HG02588 (cell line): ENCODE measurements at regions not wholly inside any gene's neighbourhood (a gene's known extent, or its start where the extent isn't known, plus 50 kb on each side); places are given as distances from the start of the nearest gene placed in this dataset.
"Not testable (repeated sequence)": the region's sequence is repeated elsewhere in the genome, so short reads cannot be mapped to it uniquely, and the experiment has no call there.

ENCODE experiments used
- ATAC-seq: cut with Tn5 transposase; IDR thresholded peaks from one replicate; pipeline ENCODE4 v1.9.1; 2021; ENCODE audit warnings: mild to moderate bottlenecking, moderate library complexity; ENCODE audit not compliant: unreplicated experiment

DNA sequence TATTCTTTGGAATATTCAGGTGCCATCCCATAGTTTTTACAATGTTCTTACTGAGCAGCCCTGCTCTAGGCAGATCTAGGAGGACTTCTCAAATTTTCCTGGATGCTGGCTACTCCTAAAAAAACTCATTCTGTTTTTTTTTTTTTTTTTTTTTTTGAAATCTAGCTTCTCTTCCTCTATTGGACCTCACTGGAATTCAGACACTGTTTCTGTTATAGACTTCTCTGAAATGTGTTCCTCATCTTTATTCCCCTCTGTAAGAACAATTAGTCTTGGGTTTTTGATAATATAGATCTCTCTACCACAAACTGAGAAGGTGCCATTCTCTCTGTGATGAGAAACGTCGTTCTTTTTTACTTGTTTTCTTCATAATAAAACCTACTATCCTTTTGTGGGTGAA is 115.3 kb upstream of the CCND2 start:
- no peak for ATAC-seq

DNA sequence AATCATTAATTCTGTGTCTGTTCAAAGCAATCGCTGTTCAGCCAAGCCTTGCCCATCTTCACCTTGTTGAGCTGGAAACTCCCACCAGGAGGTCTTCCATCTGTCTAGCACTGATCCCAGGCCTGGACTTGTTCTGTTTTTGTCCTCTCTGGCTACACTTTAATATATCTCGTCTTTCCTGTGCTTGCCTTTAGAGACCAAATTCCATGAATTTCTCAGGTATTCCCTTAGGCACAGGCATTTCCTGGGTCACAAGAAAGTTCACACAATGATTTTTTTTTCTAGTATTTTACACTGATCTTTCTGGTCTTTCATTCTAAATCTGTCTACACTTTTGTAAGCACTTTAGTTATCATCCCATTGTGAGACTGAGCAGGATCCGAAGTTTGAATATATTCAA is 116.4 kb upstream of the CCND2 start:
- no peak for ATAC-seq

DNA sequence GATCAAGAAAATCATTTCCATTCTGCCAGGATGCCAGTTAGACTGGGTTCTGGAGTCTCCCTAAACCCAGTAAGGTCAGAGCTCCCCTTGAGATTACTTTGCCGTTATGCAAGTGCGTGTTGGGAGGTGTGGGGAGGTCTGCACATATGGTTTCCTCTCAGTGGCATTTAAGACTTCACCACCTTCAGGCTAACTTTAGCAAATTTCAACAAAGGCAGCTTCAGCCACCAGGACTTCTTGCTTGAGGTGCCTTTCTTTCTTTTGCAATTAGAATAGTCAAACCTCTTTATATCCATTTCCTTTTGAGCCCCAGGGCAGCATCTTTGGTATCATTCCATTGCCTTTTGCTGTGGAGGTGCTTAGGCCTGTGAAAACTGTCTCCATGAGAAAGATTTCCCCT is 117.2 kb upstream of the CCND2 start:
- no peak for ATAC-seq

DNA sequence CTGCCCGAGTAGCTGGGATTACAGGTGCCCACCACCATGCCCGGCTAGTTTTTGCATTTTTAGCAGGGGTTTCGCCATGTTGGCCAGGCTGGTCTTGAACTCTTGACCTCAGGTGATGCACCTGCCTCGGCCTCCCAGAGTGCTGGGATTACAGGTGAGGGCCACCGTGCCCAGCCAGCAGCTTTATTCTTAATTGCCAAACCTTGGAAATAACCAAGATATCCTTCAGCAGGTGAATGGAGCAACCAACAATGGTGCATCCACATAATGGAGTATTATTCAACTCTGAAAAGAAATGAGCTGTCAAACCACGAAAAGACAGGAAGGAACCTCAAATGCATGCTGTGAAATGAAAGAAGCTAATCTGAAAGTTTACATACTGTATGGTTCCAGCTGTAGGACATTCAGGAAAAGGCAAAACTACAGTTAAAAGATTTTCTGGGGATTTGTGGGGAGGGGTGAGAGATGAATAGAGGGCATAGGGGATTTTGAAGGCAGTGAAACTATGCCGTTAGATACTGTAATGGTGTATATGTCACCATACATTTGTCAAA is 118.8 kb upstream of the CCND2 start:
- ATAC-seq = no peak

DNA sequence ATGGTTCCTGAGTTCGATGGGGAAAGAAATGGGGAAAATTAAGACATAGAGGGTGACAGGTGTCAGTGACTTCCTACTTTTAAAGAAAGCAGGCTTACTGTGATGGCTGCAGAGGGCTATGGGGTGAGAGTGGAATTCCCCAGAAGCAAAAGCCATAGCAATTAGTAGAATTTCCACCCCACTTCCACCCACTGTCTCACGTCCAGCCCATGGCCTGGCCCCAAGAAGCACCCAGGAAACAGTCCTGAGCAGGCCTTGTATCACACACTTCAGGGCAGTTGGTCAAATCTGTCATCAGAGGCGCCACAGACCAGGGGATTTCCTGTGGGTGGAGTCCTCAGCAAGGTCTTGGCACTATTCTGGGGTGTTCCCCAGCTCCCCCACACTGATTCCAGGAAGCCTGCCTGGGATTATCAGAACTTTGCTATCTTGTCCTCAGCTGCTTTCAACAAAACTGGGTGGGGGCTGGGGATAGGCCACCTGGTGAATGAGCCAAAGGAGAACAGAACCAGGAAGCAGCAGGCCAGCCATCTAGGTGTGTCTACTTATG is 120.1 kb upstream of the CCND2 start:
- ATAC-seq = peak; percentile 76

DNA sequence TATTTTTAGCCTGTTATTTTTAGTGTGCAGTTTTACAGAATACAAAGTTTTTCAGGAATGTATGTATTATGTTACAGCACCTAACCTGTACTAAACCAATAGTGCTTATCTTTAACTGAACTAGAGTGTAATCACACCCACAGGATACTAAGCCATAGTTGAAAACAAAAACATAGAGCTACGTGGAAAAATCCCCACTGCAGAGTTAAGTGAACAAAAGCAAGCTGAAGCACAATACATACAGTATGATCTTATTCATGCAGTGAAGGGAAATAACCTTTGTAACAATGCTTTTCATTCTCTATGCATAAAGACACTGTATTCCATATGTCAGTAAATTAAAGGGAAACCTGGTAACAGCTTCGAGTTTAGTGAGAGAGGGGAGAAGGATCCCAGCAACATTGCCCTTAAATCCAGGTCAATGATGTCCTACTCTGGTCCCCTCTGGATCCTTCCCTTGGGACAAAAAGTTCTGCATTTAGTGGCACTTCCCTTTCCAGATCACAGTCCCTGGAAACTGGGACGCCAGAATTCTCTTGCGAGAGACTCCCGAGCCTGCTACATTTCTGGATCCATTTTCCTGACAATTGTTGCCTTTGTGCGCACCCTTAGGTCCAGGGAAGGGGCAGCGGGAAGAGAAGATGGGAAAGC is 121.3 kb upstream of the CCND2 start:
- ATAC-seq = no peak

DNA sequence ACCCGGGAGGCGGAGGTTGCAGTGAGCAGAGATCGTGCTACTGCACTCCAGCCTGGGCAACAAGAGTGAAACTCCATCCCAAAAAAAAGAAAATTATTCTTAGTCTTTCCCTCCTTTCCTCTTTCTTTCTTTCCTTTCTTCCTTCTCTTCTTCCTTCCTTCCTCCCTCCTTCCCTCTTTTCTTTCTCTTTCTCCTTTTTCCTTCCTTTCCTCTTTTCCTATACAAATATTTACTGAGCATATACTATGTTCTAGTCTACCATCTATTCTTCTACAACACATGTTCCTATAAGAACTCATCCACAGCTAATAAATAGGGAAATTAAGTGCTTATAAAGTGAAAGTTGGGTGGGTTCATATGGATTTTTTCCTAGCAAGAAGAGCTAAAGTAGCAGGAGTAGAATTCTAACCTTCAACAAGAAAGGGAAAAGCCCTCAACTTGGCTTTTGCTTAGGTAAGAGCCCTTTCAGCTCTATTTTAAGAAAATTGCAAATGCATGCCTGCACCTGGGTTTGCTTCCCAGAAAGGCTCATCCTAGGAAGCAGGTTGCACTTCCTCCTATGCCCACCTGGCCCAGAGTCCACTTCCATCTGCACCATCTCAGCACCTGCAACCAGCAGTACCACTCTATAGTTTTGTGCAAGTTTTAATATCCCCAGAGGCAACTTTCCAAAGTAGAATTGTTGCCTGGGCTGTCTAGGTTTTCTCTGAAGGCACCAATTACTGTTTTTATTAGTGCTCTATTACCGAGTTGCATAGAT is 122.0 kb upstream of the CCND2 start:
- ATAC-seq = no peak

DNA sequence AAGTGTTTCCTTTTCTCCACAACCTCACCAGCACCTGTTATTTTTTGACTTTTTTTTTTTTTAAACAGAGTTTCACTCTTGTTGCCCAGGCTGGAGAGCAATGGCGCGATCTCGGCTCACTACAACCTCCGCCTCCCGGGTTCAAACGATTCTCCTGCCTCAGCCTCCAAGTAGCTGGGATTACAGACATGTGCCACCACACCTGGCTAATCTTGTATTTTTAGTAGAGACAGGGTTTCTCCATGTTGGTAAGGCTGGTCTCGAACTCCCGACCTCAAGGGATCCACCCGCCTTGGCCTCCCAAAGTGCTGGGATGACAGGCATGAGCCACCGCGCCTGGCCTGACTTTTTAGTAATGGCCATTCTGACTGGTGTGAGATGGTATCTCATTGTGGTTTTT is 123.2 kb upstream of the CCND2 start:
- not testable (repeated sequence) for ATAC-seq

DNA sequence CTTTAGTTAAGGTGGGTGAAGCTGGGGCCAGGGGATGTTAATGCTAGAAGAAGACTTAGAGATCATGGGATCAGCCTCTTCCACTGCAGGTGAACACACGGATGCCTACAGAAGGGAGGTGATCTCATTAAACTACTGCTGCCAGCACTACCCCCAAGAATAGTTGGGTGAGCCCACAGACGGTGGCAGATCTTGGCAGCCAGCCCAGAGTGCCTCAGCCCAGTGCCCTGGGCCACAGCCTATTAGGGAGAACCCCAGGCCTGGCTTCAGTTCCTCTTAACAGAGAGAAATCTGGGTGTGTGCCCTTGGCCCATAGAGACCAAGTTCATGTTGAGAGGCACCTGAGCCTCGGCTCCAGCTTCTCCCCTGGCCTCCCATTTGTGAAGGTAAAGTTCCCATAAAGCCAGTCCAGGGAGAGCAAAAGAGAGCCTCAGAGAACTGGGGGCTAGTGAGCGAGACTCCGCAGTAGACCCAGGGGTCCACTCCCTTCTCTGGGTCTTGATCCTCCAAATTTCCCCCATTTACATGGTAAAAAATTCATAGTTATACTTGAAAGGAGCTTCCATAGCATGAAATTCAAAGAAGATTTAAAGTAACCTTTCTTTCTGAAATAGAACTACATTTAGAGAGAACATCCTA is 125.0 kb upstream of the CCND2 start:
- peak; percentile 62 for ATAC-seq

DNA sequence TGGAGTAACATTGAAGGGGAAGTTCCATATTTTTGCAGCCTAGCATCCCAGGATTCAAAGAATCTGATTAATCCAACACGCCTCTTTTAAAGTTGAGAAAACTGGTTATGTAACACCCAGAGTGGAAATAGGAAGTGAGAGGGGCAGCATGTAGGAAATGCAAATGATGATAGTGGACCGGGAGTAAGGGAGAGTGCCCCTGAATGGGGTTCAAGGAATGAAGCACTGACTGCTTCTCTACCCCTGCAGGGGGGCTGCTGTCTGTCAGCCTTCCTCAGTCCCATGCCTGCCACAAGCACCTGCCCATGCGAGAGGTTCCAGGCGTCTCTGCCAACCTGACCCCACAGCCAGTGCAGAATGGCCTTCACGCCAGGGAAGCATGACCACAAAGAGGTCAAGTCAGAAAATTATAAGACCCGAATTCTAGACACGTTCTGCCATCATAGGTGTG is 126.5 kb upstream of the CCND2 start:
- ATAC-seq = no peak

DNA sequence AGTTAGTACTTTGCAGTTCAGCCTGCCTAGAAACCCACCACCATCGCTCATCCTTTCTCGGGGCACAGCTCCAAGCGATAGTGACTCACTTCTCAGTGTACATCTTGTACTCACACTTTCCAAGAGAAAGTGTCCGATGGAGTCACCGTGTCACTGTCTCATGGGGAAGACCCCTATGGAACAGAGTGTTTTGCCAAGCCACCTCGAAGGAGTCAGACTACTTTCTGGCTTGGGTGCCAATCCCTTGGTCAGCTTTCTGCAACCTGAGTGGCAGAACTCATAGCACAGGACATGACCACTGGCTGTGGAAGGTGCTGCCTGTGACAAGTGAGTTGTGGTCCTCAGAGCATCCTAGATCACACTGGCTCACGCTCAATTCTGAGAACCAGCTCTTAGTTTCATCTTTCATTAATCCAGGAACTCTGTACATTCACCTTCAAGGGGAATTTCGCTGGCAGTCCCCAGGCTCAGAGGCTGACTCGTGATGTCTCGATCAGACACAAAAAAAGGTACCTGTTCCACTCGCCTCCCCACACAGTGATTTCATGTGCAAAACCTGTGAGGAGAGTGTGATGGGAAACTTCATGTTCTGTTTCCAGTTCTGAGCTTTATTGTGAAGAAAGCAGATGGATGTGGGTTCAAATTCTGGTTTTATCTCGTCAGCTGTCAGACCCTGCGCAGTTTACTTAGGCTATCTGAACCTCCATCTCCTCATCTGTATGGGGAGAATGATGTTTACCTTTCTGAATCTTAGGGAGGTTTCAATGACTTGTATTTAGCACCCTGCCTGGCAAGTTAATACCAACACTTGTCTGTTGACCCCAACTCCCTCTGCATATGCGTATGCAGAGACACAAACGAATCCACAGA is 127.3 kb upstream of the CCND2 start:
- ATAC-seq = no peak

DNA sequence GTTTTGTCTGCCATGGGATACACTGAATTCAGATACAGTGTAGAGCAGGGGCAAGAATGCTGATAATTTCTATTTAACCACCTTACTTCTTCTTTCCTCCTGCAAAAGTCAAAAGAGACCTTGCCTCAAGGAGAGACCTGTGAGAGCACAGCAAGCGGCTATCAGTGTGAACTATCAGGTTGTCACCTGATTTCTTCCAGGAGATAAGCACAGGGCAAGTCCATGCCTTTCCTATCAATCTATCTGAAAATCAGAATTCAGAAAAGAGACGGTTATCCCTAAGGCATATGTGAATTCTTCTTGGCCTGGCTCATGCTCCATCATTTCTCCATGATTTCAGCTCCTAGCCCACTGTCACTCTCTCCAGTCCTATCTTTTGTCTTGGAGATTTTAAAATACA is 128.9 kb upstream of the CCND2 start:
- no peak for ATAC-seq

DNA sequence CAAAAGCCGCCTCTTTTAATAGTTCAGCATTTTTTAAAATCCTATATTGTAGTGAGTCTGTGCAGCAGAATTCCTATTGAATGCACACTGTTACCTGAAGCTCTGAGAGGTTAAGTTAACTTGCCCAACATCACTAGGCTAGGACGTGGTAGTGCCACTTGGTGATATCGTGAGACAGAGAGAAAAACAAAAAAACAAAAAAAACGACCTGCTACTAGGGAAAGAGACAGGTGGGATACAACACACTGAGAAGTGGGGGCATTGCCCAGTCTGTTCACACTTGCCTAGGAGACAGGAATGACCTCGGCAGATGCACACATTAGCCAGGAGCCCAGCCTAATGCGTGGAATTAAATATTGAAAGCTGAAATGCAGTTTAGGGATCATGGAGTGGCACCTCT is 129.7 kb upstream of the CCND2 start:
- ATAC-seq = no peak

DNA sequence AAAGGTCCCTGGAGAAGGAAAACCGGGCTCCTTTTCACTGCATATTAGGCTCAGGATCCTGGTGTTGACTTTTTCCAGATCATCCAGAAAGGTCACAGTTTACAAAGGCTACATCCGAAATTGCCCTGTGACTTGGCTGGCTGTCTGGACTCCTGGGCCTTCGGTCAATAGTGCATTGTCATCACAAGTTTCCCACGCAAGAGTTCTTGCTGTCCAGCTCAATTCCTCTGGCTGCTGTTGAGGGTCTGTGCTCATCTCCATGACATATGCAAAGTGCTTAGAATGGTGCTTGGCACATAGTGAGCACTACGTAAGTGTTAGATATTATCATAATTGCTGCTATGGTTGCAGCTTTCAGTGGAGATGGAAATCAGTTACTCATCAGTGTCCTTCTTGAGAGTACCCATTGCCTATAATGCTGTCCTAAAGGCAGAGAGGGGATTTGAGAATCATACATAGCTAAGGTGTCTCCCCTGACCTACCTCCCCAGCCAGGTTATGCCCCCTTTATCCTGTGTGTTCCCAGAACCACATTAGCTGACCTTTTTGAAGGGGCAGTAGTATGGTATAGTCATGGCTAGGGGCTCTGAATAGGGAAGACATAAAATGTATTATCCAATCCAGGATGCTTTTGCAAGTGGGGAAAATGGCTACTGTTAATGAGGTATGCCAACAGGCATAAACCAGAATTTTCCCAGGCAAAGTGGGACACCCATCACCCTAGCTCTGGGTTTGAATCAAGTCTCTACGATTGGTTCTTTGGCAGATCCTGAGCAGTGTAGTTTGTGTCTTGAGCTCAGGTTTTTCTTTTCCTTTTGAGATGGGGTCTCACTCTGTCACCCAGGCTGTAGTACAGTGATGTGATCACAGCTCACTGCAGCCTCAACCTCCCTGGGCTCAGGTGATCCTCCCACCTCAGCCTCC is 132.0 kb upstream of the CCND2 start:
- no peak for ATAC-seq

DNA sequence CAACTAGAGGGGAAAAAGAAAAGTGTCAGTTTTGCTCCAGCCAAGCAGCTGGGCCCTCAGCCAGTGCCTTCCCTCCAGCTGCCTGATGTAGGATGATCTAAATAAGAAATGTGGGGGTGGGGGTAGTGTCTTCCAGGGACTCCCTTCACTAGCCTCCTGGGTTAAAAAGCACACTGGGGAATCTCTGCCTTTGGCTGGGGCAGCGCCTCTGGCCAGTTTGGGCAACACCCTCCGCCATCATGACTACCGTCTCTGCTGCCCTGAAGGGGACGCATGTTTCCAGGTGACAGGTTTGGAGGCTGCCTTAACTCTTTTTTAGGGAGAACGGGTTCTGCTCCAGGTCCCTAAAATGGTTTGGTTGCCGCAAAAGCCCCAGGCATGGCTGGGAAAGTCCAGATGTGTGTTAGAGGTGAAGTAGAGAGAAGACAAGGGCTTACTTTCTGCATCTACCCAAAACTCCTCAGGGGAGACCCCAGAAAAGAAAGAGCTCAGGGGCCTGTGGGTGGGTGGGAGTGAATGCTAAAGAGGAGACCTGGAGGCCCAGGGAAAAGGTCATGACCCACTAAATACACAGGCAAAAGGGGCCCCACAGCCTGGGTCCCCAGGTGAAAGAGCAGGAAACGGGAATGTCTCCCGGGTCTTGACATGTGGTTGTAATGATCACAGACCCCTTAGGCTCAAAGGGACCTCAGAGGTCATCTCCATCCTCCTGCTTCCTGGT is 132.8 kb upstream of the CCND2 start:
- no peak for ATAC-seq

DNA sequence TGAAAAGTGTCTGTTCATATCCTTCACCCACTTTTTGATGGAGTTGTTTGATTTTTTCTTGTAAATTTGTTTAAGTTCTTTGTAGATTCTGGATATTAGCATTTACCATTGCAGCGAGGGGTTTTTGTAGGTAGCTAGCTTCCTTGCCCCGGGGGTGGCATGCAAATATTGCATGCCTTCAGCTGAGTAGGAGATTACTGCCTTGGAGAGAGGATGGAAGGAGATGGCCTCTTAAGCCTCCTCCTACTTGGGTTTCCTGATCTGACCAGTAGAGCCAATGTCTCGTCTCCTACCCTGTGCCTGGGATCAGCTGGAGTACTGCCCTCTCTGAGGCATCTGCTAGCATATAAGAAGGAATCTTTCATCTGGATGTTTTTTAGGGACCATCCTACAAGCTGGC is 134.4 kb upstream of the CCND2 start:
- ATAC-seq = no peak

DNA sequence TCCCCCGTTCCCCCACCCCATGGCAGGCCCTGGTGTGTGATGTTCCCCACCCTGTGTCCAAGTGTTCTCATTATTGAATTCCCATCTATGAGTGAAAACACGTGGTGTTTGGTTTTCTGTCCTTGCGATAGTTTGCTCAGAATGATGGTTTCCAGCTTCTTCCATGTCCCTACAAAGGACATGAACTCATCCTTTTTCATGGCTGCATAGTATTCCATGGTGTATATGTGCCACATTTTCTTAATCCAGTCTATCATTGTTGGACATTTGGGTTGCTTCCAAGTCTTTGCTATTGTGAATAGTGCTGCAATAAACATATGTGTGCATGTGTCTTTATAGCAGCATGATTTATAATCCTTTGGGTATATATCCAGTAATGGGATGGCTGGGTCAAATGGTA is 135.0 kb upstream of the CCND2 start:
- not testable (repeated sequence) for ATAC-seq

DNA sequence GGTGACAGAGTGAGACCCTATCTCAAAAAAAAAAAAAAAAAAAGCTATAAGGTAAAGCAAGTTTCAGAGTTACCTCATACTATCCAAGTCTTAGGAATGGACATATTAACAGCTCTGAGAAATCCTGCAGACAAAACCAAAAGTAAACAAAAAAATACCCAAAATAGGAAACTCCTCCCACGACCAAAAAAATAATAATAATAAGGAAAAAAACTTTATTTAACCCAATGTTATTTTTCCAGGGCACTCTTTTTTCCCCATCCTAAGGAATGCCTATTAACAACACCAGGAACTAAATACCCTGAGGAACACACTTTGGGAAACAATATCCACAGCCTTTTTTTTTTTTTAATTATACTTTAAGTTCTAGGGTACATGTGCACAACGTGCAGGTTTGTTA is 135.5 kb upstream of the CCND2 start:
- ATAC-seq = no peak

DNA sequence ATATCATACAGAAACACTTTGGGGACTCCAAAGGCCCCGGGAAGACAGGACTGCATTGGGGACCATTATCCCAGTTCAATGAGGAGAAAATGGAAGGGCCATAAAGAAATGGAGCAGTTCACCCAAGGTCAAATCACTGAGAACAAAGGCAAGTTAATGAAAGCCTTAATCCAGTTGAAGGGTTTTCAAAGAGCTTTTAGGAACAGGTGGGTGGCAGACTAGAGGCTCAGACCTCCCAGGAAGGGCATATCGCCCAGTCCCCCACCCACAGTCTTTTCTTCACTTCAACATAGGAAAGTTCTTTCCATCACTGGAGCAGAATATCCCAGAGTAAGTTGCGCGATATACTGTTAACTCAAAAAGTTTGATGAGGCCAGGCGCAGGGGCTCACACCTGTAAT is 136.1 kb upstream of the CCND2 start:
- ATAC-seq = no peak
